ENCODE measurements at regions not wholly inside any gene's neighbourhood (a gene's known extent, or its start where the extent isn't known, plus 50 kb on each side); places are given as distances from the start of the nearest gene placed in this dataset.

DNA sequence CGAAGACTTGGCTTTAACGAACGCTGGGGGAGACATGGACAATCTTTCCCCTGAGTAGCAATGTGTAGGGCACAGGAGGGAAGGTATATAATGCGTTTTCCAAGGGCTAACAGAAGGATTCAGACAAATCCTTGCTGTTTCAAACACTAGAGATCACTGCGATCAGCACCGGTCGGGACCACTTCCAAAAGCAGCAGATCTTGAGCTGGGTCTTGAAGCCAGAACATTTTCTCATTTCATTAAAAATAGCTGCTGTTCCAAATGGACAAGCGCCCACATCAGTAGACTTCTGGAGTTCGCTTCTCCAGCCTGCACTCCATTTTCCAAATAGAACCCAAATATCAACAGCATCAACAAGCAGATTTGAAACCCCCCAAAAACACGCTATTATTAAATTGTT, 65.1 kb upstream of the MAPRE2 start:
- TF ChIP-seq, protein P1, sequence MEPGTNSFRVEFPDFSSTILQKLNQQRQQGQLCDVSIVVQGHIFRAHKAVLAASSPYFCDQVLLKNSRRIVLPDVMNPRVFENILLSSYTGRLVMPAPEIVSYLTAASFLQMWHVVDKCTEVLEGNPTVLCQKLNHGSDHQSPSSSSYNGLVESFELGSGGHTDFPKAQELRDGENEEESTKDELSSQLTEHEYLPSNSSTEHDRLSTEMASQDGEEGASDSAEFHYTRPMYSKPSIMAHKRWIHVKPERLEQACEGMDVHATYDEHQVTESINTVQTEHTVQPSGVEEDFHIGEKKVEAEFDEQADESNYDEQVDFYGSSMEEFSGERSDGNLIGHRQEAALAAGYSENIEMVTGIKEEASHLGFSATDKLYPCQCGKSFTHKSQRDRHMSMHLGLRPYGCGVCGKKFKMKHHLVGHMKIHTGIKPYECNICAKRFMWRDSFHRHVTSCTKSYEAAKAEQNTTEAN (CRISPR knock-in tag; IDR thresholded peaks at IDR 0.05): no peak
- TF ChIP-seq HMGA2 (CRISPR knock-in tag; IDR thresholded peaks at IDR 0.05): no peak
- TF ChIP-seq, protein P2, sequence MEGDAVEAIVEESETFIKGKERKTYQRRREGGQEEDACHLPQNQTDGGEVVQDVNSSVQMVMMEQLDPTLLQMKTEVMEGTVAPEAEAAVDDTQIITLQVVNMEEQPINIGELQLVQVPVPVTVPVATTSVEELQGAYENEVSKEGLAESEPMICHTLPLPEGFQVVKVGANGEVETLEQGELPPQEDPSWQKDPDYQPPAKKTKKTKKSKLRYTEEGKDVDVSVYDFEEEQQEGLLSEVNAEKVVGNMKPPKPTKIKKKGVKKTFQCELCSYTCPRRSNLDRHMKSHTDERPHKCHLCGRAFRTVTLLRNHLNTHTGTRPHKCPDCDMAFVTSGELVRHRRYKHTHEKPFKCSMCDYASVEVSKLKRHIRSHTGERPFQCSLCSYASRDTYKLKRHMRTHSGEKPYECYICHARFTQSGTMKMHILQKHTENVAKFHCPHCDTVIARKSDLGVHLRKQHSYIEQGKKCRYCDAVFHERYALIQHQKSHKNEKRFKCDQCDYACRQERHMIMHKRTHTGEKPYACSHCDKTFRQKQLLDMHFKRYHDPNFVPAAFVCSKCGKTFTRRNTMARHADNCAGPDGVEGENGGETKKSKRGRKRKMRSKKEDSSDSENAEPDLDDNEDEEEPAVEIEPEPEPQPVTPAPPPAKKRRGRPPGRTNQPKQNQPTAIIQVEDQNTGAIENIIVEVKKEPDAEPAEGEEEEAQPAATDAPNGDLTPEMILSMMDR (IDR thresholded peaks at IDR 0.05): no peak
- TF ChIP-seq ZNF263 (CRISPR knock-in tag; IDR thresholded peaks at IDR 0.05; ENCODE audit: low read depth): no peak
- TF ChIP-seq MYBL2 (CRISPR knock-in tag; IDR thresholded peaks at IDR 0.05): no peak
- TF ChIP-seq ZNF232 (CRISPR knock-in tag; IDR thresholded peaks at IDR 0.05): no peak
- TF ChIP-seq NR2C2 (CRISPR knock-in tag; IDR thresholded peaks at IDR 0.05): no peak
- TF ChIP-seq JUN (CRISPR knock-in tag; IDR thresholded peaks at IDR 0.05): no peak
- no peak for TF ChIP-seq ZNF121 (CRISPR knock-in tag; IDR thresholded peaks at IDR 0.05)
- no peak for TF ChIP-seq ESRRA (CRISPR knock-in tag; IDR thresholded peaks at IDR 0.05; ENCODE audit: borderline replicate concordance)
- no peak for TF ChIP-seq SMAD4 (CRISPR knock-in tag; IDR thresholded peaks at IDR 0.05)
- TF ChIP-seq ZNF423 (CRISPR knock-in tag; IDR thresholded peaks at IDR 0.05): no peak

All from WTC11 (cell line).